GM12878 (cell line): ENCODE measurements at regions not wholly inside any gene's neighbourhood (a gene's known extent, or its start where the extent isn't known, plus 50 kb on each side); places are given as distances from the start of the nearest gene placed in this dataset.

ENCODE experiments used
- ATF7 ChIP-seq: fragments of 450-650 bp; IDR thresholded peaks from 2 replicates; pipeline ENCODE4 v1.6.1; 2016; ENCODE audit warnings: low read depth, mild to moderate bottlenecking
- ZNF274 ChIP-seq: IDR thresholded peaks from one replicate; pipeline ENCODE4 v1.8.0; 2011; ENCODE audit not compliant: insufficient read length, insufficient read depth
- ZNF622 ChIP-seq: fragments of 450-650 bp; IDR thresholded peaks from 2 replicates; pipeline ENCODE4 v1.6.1; 2017; ENCODE audit warnings: mild to moderate bottlenecking, inconsistent platforms
- TF ChIP-seq, protein P1 (sequence below), 3 experiments: IDR thresholded peaks in 2 of 3; conservative IDR thresholded peaks in 1 of 3; 2 replicates each; pipeline ENCODE4 v1.5.1; 2011; ENCODE audit warnings: low read depth in 3 of 3, low read length in 3 of 3, mild to moderate bottlenecking in 3 of 3, control low read depth in 2 of 3, moderate library complexity in 2 of 3, inconsistent platforms in 1 of 3, mixed read lengths in 1 of 3; ENCODE audit not compliant: control insufficient read depth in 2 of 3, insufficient read depth in 1 of 3; ENCODE audit errors: extremely low read depth in 1 of 3

- no peak for TF ChIP-seq ZNF274
- no peak for TF ChIP-seq ZNF622
- no peak for TF ChIP-seq ATF7
- TF ChIP-seq, protein P1, sequence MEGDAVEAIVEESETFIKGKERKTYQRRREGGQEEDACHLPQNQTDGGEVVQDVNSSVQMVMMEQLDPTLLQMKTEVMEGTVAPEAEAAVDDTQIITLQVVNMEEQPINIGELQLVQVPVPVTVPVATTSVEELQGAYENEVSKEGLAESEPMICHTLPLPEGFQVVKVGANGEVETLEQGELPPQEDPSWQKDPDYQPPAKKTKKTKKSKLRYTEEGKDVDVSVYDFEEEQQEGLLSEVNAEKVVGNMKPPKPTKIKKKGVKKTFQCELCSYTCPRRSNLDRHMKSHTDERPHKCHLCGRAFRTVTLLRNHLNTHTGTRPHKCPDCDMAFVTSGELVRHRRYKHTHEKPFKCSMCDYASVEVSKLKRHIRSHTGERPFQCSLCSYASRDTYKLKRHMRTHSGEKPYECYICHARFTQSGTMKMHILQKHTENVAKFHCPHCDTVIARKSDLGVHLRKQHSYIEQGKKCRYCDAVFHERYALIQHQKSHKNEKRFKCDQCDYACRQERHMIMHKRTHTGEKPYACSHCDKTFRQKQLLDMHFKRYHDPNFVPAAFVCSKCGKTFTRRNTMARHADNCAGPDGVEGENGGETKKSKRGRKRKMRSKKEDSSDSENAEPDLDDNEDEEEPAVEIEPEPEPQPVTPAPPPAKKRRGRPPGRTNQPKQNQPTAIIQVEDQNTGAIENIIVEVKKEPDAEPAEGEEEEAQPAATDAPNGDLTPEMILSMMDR (IDR thresholded peaks at IDR 0.05 in 2 of 3, conservative IDR thresholded peaks at IDR 0.05 in 1 of 3; ENCODE audit: control insufficient read depth in 2 of 3, extremely low read depth in 1 of 3, insufficient read depth in 1 of 3, low read depth in 3 of 3, low read length in 3 of 3), result no peak
Observed at GRCh38 chrX:63551856-63552255, 200.7 kb upstream of the SPIN4 start.
